Keratinocyte (primary cell): ENCODE measurements at regions not wholly inside any gene's neighbourhood (a gene's known extent, or its start where the extent isn't known, plus 50 kb on each side); places are given as distances from the start of the nearest gene placed in this dataset.

Experiments
- DNase-seq: peaks from one replicate; pipeline ENCODE4 v3.0.0-alpha.2; 2011; ENCODE audit warnings: low read depth, missing footprints, low spot score
- FAIRE-seq: peaks from 2 replicates; lab custom pipeline; 2011; peaks lifted over from hg19 to GRCh38; lab: Jason Lieb, UNC
- H2AFZ ChIP-seq: 2 replicates; pipeline ENCODE4 v1.6.0; 2012; ENCODE audit warnings: low read length, control low read depth, inconsistent platforms; ENCODE audit not compliant: control insufficient read depth
- H3K27ac ChIP-seq: 2 replicates; pipeline ENCODE4 v1.5.1; 2011; ENCODE audit warnings: low read length; ENCODE audit not compliant: control insufficient read depth, insufficient read depth
- H3K27me3 ChIP-seq: 3 replicates; pipeline ENCODE4 v1.6.0; 2011; ENCODE audit warnings: low read length; ENCODE audit not compliant: control insufficient read depth, insufficient read depth; ENCODE audit errors: extremely low read depth
- H3K36me3 ChIP-seq, 2 experiments: 2 replicates in 1 of 2; 3 replicates in 1 of 2; pipeline ENCODE4 v1.5.1; 2011; ENCODE audit warnings: low read length in 2 of 2, mild to moderate bottlenecking in 1 of 2; ENCODE audit not compliant: control insufficient read depth in 2 of 2, insufficient read depth in 2 of 2; ENCODE audit errors: extremely low read depth in 1 of 2
- H3K4me1 ChIP-seq: 3 replicates; pipeline ENCODE4 v1.5.1; 2011; ENCODE audit warnings: low read length; ENCODE audit not compliant: control insufficient read depth, insufficient read depth; ENCODE audit errors: extremely low read depth
- H3K4me2 ChIP-seq: 3 replicates; pipeline ENCODE4 v1.6.0; 2011; ENCODE audit warnings: low read depth, low read length; ENCODE audit not compliant: control insufficient read depth, insufficient read depth; ENCODE audit errors: extremely low read depth
- H3K4me3 ChIP-seq, 3 experiments: fragments of 200-600 bp in 1 of 3; sonication (generic) in 1 of 3; 2 replicates in 2 of 3; 3 replicates in 1 of 3; pipeline ENCODE4 v1.5.1; 2011 to 2016; ENCODE audit warnings: low read length in 3 of 3, mild to moderate bottlenecking in 3 of 3, control low read depth in 2 of 3, inconsistent platforms in 1 of 3, low read depth in 1 of 3, mixed read lengths in 1 of 3, mixed run types in 1 of 3, moderate library complexity in 1 of 3; ENCODE audit not compliant: control insufficient read depth in 2 of 3, insufficient read depth in 2 of 3; ENCODE audit errors: extremely low read depth in 1 of 3
- H3K79me2 ChIP-seq: 2 replicates; pipeline ENCODE4 v1.6.0; 2012; ENCODE audit warnings: low read length; ENCODE audit not compliant: control insufficient read depth, insufficient read depth
- H3K9ac ChIP-seq: 3 replicates; pipeline ENCODE4 v1.6.0; 2011; ENCODE audit warnings: low read length; ENCODE audit not compliant: control insufficient read depth, insufficient read depth; ENCODE audit errors: extremely low read depth
- H3K9me1 ChIP-seq: 3 replicates; pipeline ENCODE4 v1.6.0; 2011; ENCODE audit warnings: low read length; ENCODE audit not compliant: control insufficient read depth, insufficient read depth; ENCODE audit errors: extremely low read depth
- H3K9me3 ChIP-seq: 2 replicates; pipeline ENCODE4 v1.5.1; 2012; ENCODE audit warnings: low read depth, low read length; ENCODE audit not compliant: control insufficient read depth
- H4K20me1 ChIP-seq: 3 replicates; pipeline ENCODE4 v1.6.0; 2011; ENCODE audit warnings: low read length; ENCODE audit not compliant: control insufficient read depth, insufficient read depth; ENCODE audit errors: extremely low read depth
- EZH2 ChIP-seq: IDR thresholded peaks from one replicate; pipeline ENCODE4 v1.6.1; 2012; ENCODE audit warnings: inconsistent platforms, mild to moderate bottlenecking, low read length, moderate library complexity
- dilution Hi-C: fragments of 300-500 bp; cut with MboI; formaldehyde crosslinking; loops from one replicate; pipeline ENCODE4 v1.7.0; 2020; ENCODE audit warnings: low sequenced_read_pairs; ENCODE audit not compliant: extremely low pct_ligation_motif_present
- TF ChIP-seq, protein P1 (sequence below), 3 experiments: IDR thresholded peaks in 1 of 3; conservative IDR thresholded peaks in 1 of 3; optimal IDR thresholded peaks in 1 of 3; 2 replicates in 2 of 3; 3 replicates in 1 of 3; pipeline versions ENCODE3 to v1.5.1; 2011; ENCODE audit warnings: low read length in 3 of 3, mild to moderate bottlenecking in 3 of 3, moderate library complexity in 2 of 3, control low read depth in 1 of 3, inconsistent platforms in 1 of 3; ENCODE audit not compliant: insufficient read depth in 2 of 3; ENCODE audit errors: extremely low read depth in 1 of 3

DNA sequence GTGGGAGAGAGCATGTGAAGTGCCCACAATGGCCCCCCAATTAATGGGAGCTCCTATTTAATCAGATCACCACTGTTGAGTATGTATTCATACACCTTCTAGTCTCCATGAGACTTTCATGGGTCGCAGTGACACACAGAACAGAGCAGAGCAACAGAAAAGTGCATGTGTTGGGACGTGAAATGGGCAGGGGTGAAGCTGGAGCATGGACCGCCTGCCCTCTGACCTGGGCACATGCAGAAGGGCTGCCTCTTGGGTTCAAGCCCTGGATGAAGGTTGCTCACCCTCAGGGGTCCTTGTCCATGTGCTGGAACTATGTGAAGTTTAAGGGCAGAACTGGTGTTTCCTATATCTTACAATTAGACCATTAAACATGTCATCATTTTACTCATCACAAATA, 106.0 kb upstream of the PHACTR3 start:
- no peak for DNase-seq
- no peaks in the 10 kb centered on the region for H3K4me1 ChIP-seq
- no peak overlapping the region for H2AFZ ChIP-seq
- TF ChIP-seq, protein P1, sequence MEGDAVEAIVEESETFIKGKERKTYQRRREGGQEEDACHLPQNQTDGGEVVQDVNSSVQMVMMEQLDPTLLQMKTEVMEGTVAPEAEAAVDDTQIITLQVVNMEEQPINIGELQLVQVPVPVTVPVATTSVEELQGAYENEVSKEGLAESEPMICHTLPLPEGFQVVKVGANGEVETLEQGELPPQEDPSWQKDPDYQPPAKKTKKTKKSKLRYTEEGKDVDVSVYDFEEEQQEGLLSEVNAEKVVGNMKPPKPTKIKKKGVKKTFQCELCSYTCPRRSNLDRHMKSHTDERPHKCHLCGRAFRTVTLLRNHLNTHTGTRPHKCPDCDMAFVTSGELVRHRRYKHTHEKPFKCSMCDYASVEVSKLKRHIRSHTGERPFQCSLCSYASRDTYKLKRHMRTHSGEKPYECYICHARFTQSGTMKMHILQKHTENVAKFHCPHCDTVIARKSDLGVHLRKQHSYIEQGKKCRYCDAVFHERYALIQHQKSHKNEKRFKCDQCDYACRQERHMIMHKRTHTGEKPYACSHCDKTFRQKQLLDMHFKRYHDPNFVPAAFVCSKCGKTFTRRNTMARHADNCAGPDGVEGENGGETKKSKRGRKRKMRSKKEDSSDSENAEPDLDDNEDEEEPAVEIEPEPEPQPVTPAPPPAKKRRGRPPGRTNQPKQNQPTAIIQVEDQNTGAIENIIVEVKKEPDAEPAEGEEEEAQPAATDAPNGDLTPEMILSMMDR (optimal IDR thresholded peaks at IDR 0.05 in 1 of 3, IDR thresholded peaks at IDR 0.05 in 1 of 3, conservative IDR thresholded peaks at IDR 0.05 in 1 of 3; ENCODE audit: extremely low read depth in 1 of 3, insufficient read depth in 2 of 3, low read length in 3 of 3), result no peak
- no peak for TF ChIP-seq EZH2
- dilution Hi-C loops, result no loop called here
- FAIRE-seq, result no peak
- no peak overlapping the region for H3K4me2 ChIP-seq
- H4K20me1 ChIP-seq, result no peaks in the 10 kb centered on the region
- no peaks in the 10 kb centered on the region for H3K9me3 ChIP-seq
- no peaks in the 10 kb centered on the region for H3K9me1 ChIP-seq
- no peaks in the 10 kb centered on the region for H3K36me3 ChIP-seq
- no peak overlapping the region for H3K4me3 ChIP-seq
- no peak overlapping the region for H3K27ac ChIP-seq
- no peak overlapping the region for H3K9ac ChIP-seq
- no peaks in the 10 kb centered on the region for H3K79me2 ChIP-seq
- no peaks in the 10 kb centered on the region for H3K27me3 ChIP-seq

DNA sequence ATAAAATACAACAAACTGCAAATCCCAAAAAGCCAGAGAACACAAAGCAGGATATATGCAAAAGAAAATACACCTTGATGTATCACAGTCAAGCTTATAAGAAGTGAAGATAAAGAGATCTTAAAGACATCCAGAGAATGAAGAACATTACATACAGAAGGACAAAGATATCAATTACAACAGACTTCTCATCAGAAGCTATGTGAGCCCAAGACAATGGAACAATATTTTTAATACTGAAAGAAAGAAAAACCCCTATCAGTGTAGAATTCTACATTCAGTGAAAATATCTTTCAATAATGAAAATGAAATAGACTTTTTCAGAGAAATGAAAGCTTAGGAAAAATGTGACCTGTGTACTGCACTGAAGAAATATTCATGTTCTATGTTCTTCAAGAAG, 104.5 kb upstream of the PHACTR3 start:
- H3K9me3 ChIP-seq, result no peaks in the 10 kb centered on the region
- H3K79me2 ChIP-seq, result no peaks in the 10 kb centered on the region
- H3K4me3 ChIP-seq, result no peak overlapping the region
- dilution Hi-C loops, result no loop called here
- TF ChIP-seq EZH2, result no peak
- TF ChIP-seq, protein P1 (optimal IDR thresholded peaks at IDR 0.05 in 1 of 3, IDR thresholded peaks at IDR 0.05 in 1 of 3, conservative IDR thresholded peaks at IDR 0.05 in 1 of 3; ENCODE audit: extremely low read depth in 1 of 3, insufficient read depth in 2 of 3, low read length in 3 of 3), result no peak
- H3K27ac ChIP-seq, result no peak overlapping the region
- no peaks in the 10 kb centered on the region for H3K27me3 ChIP-seq
- no peaks in the 10 kb centered on the region for H3K4me1 ChIP-seq
- no peak overlapping the region for H2AFZ ChIP-seq
- no peaks in the 10 kb centered on the region for H3K36me3 ChIP-seq
- DNase-seq (no peak), FAIRE-seq (no peak)
- no peaks in the 10 kb centered on the region for H4K20me1 ChIP-seq
- H3K9ac ChIP-seq, result no peak overlapping the region
- H3K9me1 ChIP-seq, result no peaks in the 10 kb centered on the region
- no peak overlapping the region for H3K4me2 ChIP-seq
